Mucosa of stomach (tissue), 1 donor: ENCODE measurements at regions not wholly inside any gene's neighbourhood (a gene's known extent, or its start where the extent isn't known, plus 50 kb on each side); places are given as distances from the start of the nearest gene placed in this dataset.
"Not testable (repeated sequence)": the region's sequence is repeated elsewhere in the genome, so short reads cannot be mapped to it uniquely, and the experiment has no call there.

Experiments used
- H3K27me3 ChIP-seq: one replicate; pipeline ENCODE4 v1.7.0; 2013; ENCODE audit warnings: mild to moderate bottlenecking, low read length; ENCODE audit not compliant: control insufficient read depth, insufficient read depth
- H3K36me3 ChIP-seq: one replicate; pipeline ENCODE4 v1.7.0; 2013; ENCODE audit warnings: low read length; ENCODE audit not compliant: control insufficient read depth, insufficient read depth
- H3K4me1 ChIP-seq: one replicate; pipeline ENCODE4 v1.7.0; 2013; ENCODE audit warnings: mild to moderate bottlenecking, low read length; ENCODE audit not compliant: control insufficient read depth, insufficient read depth
- H3K4me3 ChIP-seq: one replicate; pipeline ENCODE4 v1.7.0; 2013; ENCODE audit warnings: low read length
- H3K9ac ChIP-seq: one replicate; pipeline ENCODE4 v1.7.0; 2013; ENCODE audit warnings: mild to moderate bottlenecking, low read length, moderate library complexity
- H3K9me3 ChIP-seq: one replicate; pipeline ENCODE4 v1.7.0; 2013; ENCODE audit warnings: mild to moderate bottlenecking, low read length, moderate library complexity; ENCODE audit not compliant: control insufficient read depth
- donor health status: Pancreatic carcinoma.

DNA sequence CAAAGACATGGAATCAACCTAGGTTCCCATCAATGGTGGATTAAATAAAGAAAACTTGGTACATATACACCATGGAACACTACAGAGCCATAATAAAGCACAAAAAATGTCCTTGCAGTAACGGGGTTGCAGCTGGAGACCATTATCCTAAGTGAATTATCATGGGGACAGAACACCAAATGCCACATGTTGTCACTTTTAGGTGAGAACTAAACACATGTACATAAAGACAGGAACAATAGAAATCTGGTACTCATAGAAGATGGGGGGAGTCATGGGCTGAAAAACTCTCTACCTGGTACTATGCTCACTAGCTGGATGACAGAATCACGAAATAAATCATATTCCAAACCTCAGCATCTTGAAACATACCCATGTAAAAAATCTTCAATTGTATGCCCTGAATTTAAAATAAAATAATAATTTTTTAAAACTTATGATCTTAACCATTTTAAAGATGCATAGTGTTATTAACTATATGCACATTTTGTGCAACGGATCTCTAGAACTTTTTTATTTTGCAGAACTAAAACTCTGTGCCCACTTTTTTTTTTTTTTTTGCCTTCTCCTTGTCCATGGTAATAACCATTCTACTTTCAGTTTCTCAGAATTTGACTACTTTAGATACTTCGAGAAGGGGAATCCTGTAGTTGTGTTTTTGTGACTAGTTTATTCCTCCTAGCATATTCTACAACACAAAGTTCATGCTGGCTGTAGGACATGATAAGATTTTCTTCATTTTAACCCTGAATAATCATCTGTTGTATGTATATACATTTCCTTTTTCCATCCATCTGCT, 1081.6 kb upstream of the ACO1 start:
- Histone ChIP-seq H3K4me3 (no peak overlapping the region), H3K36me3 (no peaks in the 10 kb centered on the region), H3K4me1 (no peaks in the 10 kb centered on the region), H3K9me3 (no peaks in the 10 kb centered on the region), H3K27me3 (no peaks in the 10 kb centered on the region), H3K9ac (no peak overlapping the region)

DNA sequence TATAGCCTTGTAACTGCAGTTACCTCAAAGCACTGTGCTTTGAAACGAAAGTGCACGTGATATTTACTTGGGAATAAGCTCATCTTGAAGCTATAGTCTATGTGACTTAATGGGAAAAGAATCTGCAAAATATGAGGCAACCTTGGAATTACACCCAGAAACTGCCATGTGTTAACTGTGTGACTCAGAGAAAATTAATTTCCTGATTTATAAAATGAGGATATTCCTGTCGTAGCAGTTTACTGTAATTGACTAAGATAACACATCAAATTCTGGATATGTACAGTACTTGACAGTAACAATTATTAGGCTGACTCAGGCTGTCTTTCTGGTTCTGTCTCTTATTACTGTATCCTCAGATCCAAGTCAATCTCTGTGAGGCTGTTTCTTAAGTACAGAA, 1079.9 kb upstream of the ACO1 start:
- Histone ChIP-seq H3K9me3 (no peaks in the 10 kb centered on the region), H3K27me3 (no peaks in the 10 kb centered on the region), H3K4me1 (no peaks in the 10 kb centered on the region), H3K36me3 (no peaks in the 10 kb centered on the region), H3K4me3 (no peak overlapping the region), H3K9ac (no peak overlapping the region)

DNA sequence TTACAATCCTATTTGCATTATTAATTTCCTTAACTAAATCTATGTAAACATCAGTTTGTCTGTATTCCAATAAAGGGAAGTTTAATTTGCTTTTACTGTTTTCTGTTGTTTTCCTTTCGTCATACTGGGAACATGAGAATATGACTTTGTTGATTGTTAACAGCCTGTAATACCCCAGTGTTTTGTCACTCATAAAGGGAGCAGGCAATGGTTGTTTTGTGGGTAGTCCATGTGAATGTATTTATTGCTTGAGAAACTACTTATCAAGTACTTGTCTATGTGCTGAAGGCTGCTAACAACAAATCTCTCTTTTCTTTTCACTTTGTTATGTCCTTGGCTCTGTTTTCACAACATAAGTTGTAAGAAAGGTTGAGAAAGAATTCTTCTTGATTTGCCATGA, 1070.2 kb upstream of the ACO1 start:
- H3K36me3 ChIP-seq, result no peaks in the 10 kb centered on the region
- no peak overlapping the region for H3K4me3 ChIP-seq
- H3K9me3 ChIP-seq, result no peaks in the 10 kb centered on the region
- H3K27me3 ChIP-seq, result no peaks in the 10 kb centered on the region
- H3K4me1 ChIP-seq, result no peaks in the 10 kb centered on the region
- no peak overlapping the region for H3K9ac ChIP-seq

GRCh38 chr9:31320494-31320893, 1063.9 kb upstream of the ACO1 start:
- Histone ChIP-seq H3K27me3 (no peaks in the 10 kb centered on the region), H3K9me3 (no peaks in the 10 kb centered on the region), H3K4me1 (no peaks in the 10 kb centered on the region), H3K36me3 (no peaks in the 10 kb centered on the region), H3K9ac (no peak overlapping the region), H3K4me3 (no peak overlapping the region)

DNA sequence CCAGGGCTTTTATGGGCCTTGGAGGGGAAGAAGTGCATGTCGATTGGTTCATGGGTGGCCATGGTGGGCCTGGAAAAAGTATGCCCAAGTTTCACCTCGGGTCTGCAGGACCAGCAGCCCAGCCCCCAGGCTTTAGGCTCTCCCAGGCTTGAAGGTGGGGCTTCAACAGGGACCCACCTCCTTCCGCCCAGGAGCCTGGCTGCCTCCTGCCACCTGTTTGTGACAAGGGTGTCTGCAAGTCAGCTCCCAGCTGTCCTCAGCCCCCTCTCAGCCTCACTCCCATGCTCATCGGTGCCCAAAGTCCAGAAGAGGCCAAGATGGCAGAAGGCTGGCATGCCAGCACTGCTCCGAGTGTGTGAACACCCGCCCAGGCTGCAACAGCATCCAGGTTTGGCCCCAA, 1063.2 kb upstream of the ACO1 start:
- H3K9me3 ChIP-seq, result no peaks in the 10 kb centered on the region
- no peaks in the 10 kb centered on the region for H3K4me1 ChIP-seq
- H3K9ac ChIP-seq, result no peak overlapping the region
- H3K27me3 ChIP-seq, result no peaks in the 10 kb centered on the region
- no peaks in the 10 kb centered on the region for H3K36me3 ChIP-seq
- no peak overlapping the region for H3K4me3 ChIP-seq

- Histone ChIP-seq H3K4me3 (no peak overlapping the region), H3K9ac (no peak overlapping the region), H3K9me3 (no peaks in the 10 kb centered on the region), H3K4me1 (no peaks in the 10 kb centered on the region), H3K36me3 (no peaks in the 10 kb centered on the region), H3K27me3 (no peaks in the 10 kb centered on the region)
Observed at GRCh38 chr9:31321686-31322085, 1062.8 kb upstream of the ACO1 start.

DNA sequence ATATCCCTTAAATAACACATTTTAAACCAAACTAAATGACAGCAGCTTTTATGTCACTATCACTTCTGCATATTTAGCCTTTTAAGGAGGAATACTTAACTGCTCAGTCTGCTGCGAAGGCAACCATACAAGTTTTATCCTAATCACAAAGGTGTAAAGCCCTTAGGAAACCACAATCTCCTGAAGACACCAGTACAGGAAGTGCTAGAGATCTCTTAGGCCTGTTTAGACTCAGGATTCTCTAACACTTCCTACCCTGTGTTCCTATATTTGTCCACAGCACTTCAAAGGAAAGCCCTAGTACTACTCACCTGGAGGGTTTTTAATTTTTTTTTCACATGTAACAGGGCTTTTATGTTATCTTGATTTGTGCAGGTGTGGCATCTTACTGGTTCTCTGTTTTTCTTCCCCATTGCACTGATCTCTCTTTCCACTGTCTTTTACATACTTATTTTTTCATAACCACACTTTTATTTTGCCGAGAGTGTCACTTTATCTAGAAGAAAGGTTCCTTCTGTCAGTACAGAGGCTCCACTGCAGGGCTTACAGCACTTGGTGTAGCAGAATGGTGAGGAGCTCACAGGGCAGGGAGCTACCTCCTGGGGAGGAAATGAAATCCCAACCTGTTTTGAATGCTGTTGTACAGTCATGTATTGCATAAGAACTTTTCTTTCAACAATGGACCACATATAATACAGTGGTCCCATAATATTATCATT, 1060.6 kb upstream of the ACO1 start:
- Histone ChIP-seq H3K36me3 (no peaks in the 10 kb centered on the region), H3K9me3 (no peaks in the 10 kb centered on the region), H3K4me1 (no peaks in the 10 kb centered on the region), H3K27me3 (no peaks in the 10 kb centered on the region), H3K4me3 (no peak overlapping the region), H3K9ac (no peak overlapping the region)

DNA sequence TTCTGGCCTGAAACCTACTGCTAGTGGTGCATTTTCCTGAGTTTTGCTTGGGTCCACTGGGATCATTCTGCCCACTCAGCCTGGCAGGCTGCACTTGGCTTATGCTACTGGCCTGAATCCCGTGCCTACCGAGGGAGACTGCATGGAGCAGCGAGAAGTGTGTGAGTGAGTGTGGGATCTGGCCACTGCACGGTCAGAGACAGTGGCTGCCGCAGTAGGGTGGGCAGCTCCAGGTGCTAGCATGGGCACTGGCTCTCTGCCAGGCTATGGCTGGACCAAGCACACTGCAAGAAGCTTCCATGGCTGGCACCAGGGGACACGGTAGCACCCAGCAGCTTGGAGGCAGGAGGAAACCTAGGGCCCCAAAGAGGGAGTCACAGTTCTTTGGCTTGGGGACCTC, 1058.7 kb upstream of the ACO1 start:
- no peaks in the 10 kb centered on the region for H3K9me3 ChIP-seq
- no peaks in the 10 kb centered on the region for H3K4me1 ChIP-seq
- H3K9ac ChIP-seq, result no peak overlapping the region
- H3K4me3 ChIP-seq, result no peak overlapping the region
- no peaks in the 10 kb centered on the region for H3K36me3 ChIP-seq
- no peaks in the 10 kb centered on the region for H3K27me3 ChIP-seq

DNA sequence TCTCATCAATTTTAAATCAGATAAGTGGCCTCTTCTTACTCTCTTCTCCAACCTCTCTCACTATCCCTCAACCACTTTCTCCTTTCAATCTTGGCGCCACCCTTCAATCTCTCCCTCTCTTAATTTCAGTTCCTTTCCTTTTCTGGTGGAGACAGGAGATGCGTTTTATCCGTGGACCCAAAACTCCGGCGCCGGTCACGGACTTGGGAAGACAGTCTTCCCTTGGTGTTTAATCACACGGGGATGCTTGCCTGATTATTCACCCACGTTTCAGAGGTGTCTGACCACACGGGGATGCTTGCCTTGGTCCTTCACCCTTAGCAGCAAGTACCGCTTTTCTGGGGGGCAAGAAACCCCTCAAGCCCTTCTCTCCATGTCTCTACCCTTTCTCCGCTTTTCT, 1057.6 kb upstream of the ACO1 start:
- not testable (repeated sequence) for H3K9ac ChIP-seq, H3K4me3 ChIP-seq, H3K27me3 ChIP-seq, H3K9me3 ChIP-seq, H3K4me1 ChIP-seq, H3K36me3 ChIP-seq

GRCh38 chr9:31334837-31335528, 1049.5 kb upstream of the ACO1 start:
- Histone ChIP-seq H3K9me3 (no peaks in the 10 kb centered on the region), H3K27me3 (no peaks in the 10 kb centered on the region), H3K4me3 (no peak overlapping the region), H3K9ac (no peak overlapping the region), H3K4me1 (no peaks in the 10 kb centered on the region), H3K36me3 (no peaks in the 10 kb centered on the region)

DNA sequence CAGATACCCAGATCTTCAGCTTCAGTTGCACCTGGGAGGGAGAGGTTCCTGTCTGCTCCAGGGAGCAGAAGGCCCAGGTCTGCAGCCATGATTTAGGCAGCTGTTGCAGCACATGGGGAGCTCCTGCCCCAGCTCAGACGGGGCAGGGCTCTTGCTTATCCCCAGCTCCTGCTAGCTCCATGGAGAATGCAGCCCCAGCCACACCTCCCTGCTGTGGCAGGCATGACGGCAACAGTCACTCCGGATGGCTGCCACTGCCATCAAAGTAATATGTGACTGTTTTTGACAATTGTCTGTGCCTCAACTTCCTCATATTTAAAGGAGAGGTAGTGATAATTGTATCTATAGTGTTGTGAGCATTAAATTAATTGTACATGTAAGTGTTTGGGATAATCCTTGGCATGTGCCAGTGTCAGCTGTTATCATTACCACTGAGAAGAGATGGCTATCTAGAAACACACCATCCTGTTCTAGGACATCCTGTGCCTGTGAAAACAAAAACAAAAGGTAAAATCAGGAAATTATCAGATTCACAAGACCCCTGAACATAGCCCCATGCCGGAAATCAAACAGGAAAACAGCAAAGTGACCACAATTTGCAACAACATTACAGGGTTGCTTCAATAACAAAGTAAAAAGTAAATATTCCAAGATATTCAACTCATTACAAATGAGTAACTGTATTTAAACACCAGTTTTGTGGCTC, 1048.8 kb upstream of the ACO1 start:
- H3K36me3 ChIP-seq, result no peaks in the 10 kb centered on the region
- no peaks in the 10 kb centered on the region for H3K4me1 ChIP-seq
- H3K9me3 ChIP-seq, result no peaks in the 10 kb centered on the region
- no peak overlapping the region for H3K9ac ChIP-seq
- H3K27me3 ChIP-seq, result no peaks in the 10 kb centered on the region
- no peak overlapping the region for H3K4me3 ChIP-seq

GRCh38 chr9:31336386-31336785, 1048.1 kb upstream of the ACO1 start:
- Histone ChIP-seq H3K9ac (no peak overlapping the region), H3K36me3 (no peaks in the 10 kb centered on the region), H3K4me1 (no peaks in the 10 kb centered on the region), H3K4me3 (no peak overlapping the region), H3K9me3 (no peaks in the 10 kb centered on the region), H3K27me3 (no peaks in the 10 kb centered on the region)
